HG02943 (cell line): ENCODE measurements at regions not wholly inside any gene's neighbourhood (a gene's known extent, or its start where the extent isn't known, plus 50 kb on each side); places are given as distances from the start of the nearest gene placed in this dataset.

Source experiments
- ATAC-seq: cut with Tn5 transposase; IDR thresholded peaks from one replicate; pipeline ENCODE4 v1.9.1; 2021; ENCODE audit warnings: mild to moderate bottlenecking, low read depth, moderate library complexity; ENCODE audit not compliant: unreplicated experiment

DNA sequence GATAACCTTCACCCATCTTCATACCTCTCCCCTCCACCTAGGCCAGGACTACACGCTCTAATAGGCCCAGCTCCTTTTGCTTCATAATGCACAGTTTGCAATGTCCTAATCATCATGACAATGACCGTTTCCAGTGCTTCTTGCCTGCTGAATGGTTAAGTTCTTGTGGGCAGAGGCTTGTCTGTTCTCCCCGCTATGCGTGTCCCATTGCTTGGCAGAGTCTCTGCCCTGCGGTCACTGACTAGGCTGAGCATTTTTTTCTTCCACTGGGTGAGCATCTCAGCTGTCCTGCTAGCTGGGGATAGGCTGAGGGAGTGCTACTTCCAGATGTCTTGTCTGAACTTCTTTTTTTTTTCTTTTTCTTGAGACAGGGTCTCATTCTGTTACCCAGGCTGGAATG lies 314.7 kb downstream of the UQCRFS1 start:
- no peak for ATAC-seq

DNA sequence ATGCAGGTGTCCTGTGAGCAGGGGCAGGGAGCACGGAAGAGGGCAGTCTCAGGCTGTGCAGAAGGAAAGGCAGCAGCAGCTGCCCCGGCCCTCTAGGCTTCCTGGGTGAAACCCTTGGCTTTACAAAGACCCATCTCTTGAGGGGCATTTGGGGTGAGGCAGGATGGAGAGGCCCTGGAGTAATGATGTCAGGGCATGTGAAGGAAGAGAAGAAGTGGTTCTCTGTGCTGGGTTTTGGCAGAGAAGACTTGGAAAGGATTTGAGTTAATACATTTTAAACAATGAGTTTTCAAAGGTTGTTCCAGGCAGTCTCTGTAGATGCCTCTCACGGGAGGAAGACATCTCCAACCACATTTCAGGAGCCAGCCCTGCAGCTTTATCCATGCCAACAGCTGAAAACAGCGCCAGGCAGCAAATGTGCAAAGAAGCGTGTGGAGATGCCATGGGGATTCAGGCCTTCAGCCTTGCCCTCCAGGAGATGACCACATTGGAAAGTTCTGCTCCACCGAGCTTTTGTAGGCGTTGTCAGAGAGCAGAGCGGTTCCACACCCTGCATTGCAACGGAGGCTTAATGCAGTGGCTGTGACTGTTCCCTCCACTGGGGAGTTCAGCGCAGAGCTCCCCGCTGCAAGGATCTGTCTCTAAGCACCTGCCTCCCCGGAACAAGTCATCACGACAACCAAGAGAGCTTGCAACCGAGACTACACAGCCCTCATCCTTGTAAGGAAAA lies 322.8 kb downstream of the UQCRFS1 start:
- no peak for ATAC-seq

DNA sequence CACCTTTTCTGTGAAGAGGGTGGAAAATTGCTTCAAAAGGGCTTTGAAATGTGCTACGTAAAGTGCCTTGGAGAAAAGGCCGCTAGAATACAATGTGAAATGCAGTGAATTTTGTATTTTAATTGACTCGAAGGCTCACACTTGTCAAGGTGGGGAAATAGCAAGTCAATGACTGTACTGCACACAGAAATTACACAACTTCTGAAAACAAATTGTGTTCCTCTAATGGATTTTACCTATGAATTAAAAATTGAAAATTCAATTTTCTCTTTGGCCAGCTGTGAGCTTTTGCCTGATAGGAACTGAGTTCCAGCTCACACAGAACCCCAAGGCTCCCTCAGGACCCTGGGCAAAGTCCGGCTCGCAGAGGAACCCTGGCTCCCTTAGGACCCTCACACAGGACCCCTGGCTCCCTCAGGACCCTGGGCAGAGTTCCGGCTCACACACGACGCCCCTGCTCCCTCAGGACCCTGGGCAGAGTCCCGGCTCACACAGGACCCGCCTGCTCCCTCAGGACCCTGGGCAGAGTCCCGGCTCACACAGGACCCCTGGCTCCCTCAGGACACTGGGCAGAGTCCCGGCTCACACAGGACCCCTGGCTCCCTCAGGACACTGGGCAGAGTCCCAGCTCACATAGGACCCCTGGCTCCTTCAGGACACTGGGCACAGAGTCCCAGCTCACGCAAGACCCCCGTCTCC lies 324.9 kb downstream of the UQCRFS1 start:
- no peak for ATAC-seq

DNA sequence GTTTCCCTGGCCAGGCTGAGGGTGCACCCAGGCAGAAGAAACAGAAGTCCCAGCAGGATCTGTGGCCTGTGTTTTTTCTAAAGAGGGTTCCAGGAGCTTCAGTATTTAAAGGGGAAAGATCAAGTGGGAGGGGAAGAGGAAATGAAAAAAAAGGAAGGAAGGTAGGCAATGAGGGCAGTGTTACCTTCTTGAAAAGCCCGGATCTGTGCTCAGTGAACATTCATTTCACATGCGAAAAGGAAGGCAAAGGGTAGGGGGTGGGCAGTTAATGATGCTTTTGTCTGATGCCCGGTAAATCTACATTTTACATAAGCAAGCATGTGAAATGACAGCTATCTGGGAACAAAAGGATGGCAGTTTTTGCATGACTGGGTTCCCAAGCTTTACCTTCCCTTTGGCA lies 326.2 kb downstream of the UQCRFS1 start:
- ATAC-seq: no peak

DNA sequence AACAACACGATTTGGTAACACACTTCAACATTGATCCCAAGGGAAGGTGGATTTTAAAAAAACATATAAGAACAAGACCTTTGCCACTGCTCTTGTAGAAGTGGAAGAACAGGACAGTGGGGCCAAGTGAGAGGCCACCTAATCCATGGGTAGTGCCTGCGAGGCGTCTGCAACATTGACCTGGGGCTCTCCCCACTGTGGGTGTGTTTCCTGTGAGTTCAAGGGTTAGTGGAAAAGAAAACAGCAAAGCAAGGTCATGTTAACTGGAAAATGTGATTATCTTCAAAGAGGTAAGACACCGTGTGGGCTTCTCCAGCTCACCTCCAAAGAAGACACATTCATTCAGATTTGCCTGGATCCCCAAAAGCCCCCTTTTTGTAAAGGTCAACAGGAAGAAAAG lies 327.0 kb downstream of the UQCRFS1 start:
- no peak for ATAC-seq

DNA sequence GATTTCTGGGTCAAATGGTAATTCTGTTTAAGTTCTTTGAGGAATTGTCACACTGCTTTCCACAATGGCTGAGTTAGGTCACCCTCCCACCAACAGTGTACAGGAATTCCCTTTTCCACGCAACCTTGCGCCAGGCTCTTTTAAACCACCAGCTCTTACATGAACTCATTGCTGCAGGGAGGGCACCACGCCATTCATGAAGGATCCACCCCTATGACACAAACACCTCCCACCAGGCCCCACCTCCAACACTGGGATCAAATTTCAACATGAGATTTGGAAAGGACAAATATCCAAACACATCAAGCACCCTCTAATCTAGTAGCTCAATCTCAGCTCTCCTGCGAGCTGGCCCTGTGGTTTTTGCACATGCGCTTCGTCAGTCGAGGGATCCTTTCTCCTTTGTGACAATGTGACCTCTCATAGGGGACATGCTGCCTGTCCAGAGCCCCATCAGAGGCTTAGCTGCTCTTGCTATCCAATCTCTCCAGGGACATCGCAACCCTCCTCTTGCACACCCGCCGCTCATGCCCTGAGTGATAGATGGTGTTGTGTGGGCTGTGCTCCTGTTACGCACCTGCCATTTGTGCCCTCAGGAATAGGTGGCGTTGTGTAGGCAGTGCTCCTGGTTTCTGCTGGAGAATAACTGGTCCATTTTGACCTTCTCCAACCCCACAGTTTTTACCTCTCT lies 328.0 kb downstream of the UQCRFS1 start:
- ATAC-seq: no peak

DNA sequence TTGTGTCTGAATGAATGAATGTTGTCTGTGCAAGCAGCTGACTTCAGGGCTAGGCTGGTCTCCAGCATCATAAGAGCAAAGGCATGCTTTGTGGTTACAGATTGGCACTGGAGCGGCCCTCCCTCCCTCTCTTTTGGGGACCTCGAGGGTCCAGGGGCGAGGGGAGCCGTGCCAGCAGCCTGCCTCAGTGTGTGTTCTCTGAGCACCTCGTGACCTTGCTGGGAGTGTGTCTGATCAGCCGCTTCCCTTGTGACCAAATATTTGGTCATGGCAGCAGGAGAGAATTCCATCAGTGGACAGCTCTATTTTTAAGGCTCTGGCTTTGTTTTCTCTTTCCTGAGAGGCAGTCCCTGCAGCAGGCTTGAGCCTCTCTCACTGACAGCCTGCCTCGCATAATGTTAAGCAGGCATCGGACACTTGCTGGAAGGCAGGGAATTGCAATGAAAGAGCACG lies 329.7 kb downstream of the UQCRFS1 start:
- ATAC-seq: no peak

DNA sequence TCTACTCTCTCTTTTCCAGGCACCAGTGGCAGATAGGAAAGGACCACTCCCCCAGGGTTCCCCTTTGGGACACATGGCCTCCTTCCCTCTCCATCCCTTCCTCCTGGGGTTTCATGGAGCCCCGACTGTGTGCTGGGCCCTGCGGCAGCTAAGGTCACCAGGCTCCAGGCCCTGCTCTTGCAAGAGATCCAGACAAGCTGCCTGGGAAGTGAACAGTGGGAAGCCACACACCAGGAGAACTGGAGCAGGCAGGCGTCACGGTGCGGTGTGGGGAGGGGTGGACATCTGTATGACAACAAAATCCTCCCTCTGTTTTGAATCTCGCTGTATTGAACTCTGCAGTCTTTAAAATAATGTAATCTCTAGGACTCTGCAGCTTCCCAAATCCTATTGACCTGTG lies 330.1 kb downstream of the UQCRFS1 start:
- no peak for ATAC-seq

DNA sequence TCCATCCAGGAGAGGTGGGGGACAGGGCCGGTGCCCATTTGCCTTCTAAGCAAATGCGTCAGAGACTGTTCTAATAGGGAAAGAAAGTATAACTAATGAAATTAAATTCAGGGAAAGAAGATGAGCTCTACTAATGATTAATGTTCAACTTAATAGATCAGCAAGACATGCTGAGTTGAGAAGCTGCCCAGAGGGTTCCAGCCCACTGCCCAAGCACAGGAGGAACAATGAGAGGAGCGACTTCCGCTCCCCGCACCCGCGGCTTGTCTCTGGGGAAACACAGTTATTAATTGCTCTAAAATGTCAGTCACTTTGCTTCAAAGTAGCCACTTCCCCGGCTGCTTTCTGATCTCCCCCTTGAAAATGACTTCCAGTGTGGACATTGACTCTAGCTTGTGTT lies 331.3 kb downstream of the UQCRFS1 start:
- no peak for ATAC-seq

DNA sequence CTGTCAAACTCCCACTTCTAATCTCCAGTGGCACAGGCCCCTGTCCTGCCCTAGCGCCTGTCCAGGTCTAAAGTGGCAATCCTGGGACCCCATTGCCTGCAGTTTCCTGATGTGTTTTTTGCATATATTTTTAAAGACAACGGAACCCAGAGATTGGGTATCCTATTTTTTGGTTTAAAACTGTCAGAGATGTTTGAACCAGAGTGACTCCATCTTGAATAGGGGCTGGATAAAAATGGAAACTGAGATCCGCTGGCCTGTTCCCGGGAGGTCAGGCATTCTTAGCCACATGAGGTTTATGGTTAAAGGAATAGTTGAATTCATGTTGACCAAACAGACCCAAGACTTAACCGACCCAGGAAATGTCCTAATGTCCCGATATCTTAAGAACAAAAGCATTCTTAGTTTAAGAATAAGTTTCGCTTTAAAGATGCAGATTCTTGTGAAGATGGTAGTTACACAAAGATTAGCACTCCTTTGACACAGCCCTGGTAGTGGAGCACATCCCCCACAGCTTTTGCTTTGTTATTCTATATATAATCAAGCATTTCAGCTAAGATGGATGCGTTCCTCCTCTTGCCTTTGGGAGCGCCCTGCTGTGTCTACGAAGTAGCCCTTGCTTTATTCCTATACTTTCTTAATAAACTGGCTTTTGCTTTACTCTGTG lies 332.1 kb downstream of the UQCRFS1 start:
- no peak for ATAC-seq

DNA sequence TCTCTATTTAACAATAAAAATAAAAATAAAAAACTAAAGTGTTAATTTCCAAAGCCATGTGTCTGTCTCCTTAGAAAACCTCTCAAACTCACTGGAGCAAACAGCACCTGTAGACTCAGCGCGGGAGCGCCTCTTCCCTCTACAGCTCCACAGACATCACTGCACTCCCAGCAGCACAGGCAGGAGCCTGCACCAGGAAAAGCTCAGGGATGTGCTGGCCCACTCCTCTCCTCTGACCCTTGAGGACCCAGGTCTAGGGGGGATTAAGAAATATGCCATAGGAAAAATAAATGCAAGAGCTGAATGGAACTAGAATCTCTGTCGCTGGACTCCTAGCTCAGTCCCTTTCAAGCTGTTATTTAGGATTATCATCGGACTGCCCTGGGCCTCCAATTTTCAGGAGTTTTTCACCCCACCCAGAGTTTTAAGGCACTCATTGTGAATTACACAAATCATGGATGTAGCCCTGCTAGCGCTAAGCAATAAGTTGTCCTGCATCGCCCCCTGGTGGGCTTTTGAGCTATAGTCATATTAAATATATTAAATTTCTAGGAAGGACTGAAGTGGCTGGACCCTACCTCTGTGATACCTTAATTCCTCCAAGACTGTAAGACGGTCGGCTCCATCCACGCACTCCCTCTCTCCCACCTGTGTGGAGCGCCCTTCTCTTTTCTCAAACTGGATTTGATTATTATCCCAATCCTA lies 333.9 kb downstream of the UQCRFS1 start:
- no peak for ATAC-seq

DNA sequence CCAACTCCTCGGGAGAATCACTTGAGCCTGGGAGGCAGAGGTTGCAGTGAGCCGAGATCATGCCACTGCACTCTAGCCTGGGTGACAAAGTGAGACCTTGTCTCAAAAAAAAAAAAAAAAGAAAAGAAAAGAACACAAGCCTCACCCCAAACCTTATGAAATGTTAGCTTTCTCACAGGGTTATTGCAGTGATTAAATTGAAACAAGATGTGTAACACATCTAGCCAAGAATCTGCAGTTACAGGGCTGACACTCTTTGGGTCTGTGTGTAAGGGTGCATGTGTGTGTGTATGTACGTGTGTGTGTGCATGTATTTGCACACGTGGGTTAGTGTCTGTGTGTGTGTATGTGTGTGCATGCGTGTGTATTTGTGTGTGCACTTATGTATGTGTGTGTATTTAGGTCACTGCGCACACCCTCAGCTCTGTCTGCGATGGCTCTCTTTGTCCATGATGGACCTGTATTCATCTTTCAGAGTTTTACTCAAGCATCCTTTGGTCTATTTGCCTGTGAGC lies 336.3 kb downstream of the UQCRFS1 start:
- no peak for ATAC-seq

DNA sequence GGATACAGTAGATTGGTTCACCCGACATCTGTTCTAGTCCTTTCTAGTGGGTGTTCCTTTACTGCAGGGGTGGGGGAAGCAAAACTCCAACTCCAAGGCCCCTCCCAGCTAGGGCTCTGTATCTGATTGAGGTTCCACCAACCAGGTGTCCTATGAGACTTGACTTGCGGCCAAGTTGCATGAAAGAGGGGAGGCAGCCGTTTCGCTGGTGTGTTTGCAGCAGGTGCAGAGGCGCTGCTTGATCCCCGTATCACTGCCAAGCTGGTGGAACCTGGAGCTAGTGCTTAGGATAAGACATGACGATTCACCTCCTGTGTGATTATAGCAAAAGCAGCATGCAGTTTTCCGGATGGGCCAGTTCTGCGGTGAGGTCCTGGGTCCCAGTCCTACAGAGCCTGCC lies 338.2 kb downstream of the UQCRFS1 start:
- ATAC-seq: no peak

DNA sequence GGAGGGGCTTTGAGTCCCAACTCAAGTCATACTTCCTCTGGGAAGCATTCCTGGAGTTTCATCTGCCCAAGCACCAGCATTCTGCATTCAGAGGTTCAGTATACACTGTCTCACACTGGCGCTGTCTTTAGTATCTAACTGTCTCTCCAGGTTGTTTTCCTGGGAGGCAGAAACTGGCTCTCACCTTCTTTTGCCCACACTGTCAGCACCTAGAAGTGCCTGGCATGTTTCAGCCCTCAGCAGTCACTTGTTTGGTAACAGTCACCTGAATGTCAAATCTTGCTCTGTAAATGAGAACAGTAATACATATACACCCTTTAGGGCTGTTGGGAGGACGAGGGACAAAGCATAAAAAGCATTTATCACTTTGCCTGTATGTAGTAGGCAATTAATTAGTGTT lies 339.6 kb downstream of the UQCRFS1 start:
- no peak for ATAC-seq

DNA sequence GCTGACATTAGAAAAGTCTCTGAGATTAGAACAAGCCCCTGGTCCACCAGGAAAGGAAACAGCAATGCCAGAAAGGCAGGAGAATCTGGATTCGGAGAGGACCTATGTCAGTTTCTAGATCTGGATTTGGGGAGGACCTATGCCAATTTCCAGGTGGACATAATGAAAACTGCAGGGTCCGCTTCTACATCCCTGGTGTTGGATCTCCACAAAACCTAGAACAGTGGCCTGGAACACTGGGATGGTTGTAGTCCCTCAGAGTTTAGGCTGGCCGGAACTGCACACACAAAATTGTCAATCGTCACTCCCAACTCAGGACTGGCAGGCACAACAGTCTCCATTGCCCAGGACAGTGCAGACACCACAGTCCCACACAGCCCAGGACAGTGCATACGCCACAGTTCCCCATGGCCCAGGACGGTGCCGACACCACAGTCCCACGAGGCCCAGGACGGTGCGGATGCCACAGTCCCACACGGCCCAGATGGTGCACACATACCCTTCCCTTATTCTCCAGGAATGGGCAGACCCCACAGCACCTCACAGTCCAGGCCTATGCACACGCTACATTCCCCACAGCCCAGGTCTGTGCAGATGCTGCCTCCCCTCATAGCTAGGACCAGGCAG lies 341.7 kb downstream of the UQCRFS1 start:
- no peak for ATAC-seq

DNA sequence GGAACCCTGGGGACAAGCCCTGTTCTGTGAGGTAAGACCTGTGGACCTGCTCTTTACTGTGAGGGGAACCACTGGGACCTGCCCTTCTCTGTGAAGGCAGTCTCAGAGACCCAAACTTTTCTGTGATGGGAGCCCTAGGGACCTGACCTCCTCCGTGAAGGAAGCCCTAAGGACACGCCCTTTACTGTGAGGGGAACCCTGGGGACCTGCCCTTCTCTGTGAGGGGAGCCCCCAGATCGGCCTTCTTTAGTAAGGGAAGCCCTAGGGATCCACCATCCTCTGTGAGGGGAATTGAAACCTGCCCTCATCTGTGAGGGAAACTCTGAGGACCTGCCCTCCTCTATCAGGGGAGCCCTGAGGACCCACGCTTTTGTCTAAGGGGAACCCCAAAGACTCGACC lies 343.5 kb downstream of the UQCRFS1 start:
- ATAC-seq: no peak

DNA sequence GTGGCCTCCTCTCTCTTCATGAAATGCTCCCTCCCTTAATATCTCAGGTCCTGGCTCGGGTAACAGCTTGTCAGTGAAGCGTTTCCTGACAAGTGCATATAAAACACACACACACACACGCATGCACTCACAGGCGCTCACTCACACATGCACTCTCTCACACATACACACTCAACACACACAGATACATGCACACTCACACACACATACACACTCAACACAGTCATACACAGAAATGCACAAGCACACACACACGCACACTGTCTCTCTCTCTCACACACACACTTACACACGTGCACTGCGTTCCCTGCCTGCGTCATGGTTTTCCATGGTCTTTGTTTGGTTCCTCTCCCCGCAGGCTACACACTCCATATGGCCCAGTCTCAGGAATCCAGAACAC lies 344.1 kb downstream of the UQCRFS1 start:
- ATAC-seq: no peak

DNA sequence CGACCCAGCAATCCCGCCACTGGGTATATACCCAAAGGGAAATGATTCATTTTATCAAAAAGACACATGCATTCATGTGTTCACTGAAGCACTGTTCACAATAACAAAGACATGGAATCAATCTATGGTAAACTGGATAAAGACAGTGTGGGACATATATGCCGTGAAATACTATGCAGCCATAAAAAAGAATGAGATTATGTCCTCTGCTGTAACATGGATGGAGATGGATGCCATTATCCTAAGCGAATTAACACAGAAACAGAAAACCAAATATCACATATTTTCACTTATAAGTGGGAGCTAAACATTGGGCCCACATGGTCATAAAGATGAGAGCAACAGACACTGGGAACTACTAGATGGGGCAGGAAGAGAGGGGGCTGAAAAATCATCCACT lies 345.0 kb downstream of the UQCRFS1 start:
- no peak for ATAC-seq

DNA sequence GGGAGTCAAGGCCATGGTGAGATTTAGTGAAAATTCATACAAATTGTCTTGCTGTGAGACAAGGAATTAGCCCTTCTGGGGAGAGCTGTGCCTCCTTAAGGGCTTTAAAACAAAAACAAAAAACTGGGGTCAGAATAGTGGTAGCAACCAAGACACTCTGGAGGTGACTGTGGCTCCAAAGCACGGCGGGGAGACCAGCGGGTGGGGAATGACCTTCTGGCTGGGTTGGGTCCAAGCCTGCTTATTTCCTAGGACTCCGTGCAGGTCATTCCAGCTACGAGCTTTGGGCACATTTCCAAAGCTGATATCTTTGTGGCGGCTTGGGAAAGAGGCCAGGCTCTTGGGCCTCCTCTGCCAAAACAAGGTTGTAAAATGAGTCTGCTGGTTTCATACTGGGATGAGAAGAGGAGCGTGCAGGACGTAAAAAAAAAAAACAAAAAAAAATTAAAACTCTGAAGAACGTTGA lies 348.3 kb downstream of the UQCRFS1 start:
- ATAC-seq: no peak

DNA sequence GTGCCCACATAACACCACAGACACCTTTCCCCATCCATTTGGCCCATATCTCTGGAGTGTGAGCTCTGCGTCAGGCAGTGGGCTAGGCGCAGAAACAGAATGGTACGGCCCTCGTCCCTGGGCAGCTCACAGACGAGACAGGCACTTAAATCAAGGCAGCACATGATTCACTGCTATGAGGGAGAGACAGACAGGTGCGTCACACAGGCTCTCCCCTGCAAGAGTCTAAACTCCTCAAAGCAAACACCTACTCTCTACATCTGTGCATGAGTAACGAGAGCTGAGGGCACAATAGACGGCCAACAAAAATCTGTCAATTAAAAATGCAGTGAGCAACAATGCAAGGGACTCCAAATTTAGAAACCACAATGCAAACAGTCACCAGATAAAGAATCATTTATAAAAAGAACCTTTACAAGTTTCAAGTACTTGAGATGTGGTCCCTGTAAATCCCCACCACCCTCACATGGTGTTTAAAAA lies 348.9 kb downstream of the UQCRFS1 start:
- ATAC-seq: no peak
